ENCODE measurements at regions not wholly inside any gene's neighbourhood (a gene's known extent, or its start where the extent isn't known, plus 50 kb on each side); places are given as distances from the start of the nearest gene placed in this dataset.

DNA sequence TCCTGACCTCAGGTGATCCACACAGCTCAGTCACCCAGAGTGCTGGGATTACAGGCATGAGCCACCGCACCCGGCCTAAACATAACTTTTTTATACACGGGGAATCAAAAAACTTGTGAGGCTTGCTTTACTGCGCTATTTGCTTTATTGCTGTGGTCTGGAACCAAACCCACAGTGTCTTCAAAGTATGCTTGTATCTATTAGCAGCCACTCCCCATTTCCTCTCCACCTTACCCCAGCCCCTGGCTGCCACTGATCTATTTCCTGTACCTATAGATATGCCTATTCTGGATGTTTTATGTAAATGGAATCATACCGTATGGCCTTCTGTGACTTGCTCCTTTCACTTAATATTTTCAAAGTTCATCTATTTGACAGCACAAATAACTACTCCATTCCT, 233.4 kb downstream of the BMP4 start:
- no peak overlapping the region for H2AFZ ChIP-seq
- no peak for ATAC-seq

More for the DNA sequence above, 233.4 kb downstream of the BMP4 start:
- no peaks in the 10 kb centered on the region for H3K4me1 Mint-ChIP-seq
- no peak for DNase-seq (ENCODE audit: low spot score)
- peaks cover 8% of the 10 kb centered on the region; the same call in 1 of the 3 replicates for H3K36me3 Mint-ChIP-seq (ENCODE audit: low read depth)
- Histone ChIP-seq H3K9me2 (ENCODE audit: insufficient read depth) (peaks cover 22% of the 10 kb centered on the region; the same call in 1 of the 2 replicates), H3F3A (replicated peaks; ENCODE audit: low read depth) (no peaks in the 10 kb centered on the region), H3K27ac (ENCODE audit: low read depth) (no peak overlapping the region), H3K79me2 (replicated peaks; ENCODE audit: insufficient read depth) (no peaks in the 10 kb centered on the region), H3K36me3 (ENCODE audit: insufficient read depth) (peaks cover 3% of the 10 kb centered on the region; the same call in 1 of the 2 replicates), H3K27me3 (ENCODE audit: insufficient read depth) (no peaks in the 10 kb centered on the region), H4K20me1 (replicated peaks; ENCODE audit: insufficient read depth) (no peaks in the 10 kb centered on the region), H3K4me1 (ENCODE audit: insufficient read depth) (no peaks in the 10 kb centered on the region), H3K4me3 (no peak overlapping the region), H3K4me2 (no peak overlapping the region)
- no peaks in the 10 kb centered on the region for H3K27me3 Mint-ChIP-seq (ENCODE audit: insufficient read depth, low read depth, poor library complexity)
- no peak overlapping the region for H3K27ac Mint-ChIP-seq
- no peak for TF ChIP-seq ZNF331 (CRISPR knock-in tag; IDR thresholded peaks at IDR 0.05; ENCODE audit: low read depth)
- TF ChIP-seq, protein P1, sequence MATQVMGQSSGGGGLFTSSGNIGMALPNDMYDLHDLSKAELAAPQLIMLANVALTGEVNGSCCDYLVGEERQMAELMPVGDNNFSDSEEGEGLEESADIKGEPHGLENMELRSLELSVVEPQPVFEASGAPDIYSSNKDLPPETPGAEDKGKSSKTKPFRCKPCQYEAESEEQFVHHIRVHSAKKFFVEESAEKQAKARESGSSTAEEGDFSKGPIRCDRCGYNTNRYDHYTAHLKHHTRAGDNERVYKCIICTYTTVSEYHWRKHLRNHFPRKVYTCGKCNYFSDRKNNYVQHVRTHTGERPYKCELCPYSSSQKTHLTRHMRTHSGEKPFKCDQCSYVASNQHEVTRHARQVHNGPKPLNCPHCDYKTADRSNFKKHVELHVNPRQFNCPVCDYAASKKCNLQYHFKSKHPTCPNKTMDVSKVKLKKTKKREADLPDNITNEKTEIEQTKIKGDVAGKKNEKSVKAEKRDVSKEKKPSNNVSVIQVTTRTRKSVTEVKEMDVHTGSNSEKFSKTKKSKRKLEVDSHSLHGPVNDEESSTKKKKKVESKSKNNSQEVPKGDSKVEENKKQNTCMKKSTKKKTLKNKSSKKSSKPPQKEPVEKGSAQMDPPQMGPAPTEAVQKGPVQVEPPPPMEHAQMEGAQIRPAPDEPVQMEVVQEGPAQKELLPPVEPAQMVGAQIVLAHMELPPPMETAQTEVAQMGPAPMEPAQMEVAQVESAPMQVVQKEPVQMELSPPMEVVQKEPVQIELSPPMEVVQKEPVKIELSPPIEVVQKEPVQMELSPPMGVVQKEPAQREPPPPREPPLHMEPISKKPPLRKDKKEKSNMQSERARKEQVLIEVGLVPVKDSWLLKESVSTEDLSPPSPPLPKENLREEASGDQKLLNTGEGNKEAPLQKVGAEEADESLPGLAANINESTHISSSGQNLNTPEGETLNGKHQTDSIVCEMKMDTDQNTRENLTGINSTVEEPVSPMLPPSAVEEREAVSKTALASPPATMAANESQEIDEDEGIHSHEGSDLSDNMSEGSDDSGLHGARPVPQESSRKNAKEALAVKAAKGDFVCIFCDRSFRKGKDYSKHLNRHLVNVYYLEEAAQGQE (IDR thresholded peaks at IDR 0.05; ENCODE audit: unreplicated experiment): no peak
- no peak for TF ChIP-seq NANOG (IDR thresholded peaks at IDR 0.05; ENCODE audit: borderline replicate concordance)
- no peak for TF ChIP-seq EZH2phosphoT487 (IDR thresholded peaks at IDR 0.05; ENCODE audit: unreplicated experiment)
- TF ChIP-seq, protein P2, sequence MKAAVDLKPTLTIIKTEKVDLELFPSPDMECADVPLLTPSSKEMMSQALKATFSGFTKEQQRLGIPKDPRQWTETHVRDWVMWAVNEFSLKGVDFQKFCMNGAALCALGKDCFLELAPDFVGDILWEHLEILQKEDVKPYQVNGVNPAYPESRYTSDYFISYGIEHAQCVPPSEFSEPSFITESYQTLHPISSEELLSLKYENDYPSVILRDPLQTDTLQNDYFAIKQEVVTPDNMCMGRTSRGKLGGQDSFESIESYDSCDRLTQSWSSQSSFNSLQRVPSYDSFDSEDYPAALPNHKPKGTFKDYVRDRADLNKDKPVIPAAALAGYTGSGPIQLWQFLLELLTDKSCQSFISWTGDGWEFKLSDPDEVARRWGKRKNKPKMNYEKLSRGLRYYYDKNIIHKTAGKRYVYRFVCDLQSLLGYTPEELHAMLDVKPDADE (IDR thresholded peaks at IDR 0.05): no peak
- no peak for TF ChIP-seq POLR2AphosphoS5 (IDR thresholded peaks at IDR 0.05; ENCODE audit: low read depth)
- no peak for TF ChIP-seq ZNF114 (CRISPR knock-in tag; IDR thresholded peaks at IDR 0.05)
- TF ChIP-seq, protein P3, sequence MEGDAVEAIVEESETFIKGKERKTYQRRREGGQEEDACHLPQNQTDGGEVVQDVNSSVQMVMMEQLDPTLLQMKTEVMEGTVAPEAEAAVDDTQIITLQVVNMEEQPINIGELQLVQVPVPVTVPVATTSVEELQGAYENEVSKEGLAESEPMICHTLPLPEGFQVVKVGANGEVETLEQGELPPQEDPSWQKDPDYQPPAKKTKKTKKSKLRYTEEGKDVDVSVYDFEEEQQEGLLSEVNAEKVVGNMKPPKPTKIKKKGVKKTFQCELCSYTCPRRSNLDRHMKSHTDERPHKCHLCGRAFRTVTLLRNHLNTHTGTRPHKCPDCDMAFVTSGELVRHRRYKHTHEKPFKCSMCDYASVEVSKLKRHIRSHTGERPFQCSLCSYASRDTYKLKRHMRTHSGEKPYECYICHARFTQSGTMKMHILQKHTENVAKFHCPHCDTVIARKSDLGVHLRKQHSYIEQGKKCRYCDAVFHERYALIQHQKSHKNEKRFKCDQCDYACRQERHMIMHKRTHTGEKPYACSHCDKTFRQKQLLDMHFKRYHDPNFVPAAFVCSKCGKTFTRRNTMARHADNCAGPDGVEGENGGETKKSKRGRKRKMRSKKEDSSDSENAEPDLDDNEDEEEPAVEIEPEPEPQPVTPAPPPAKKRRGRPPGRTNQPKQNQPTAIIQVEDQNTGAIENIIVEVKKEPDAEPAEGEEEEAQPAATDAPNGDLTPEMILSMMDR (conservative IDR thresholded peaks at IDR 0.05; ENCODE audit: low read depth in 2 of 2): no peak
- no peak for TF ChIP-seq EZH2 (IDR thresholded peaks at IDR 0.05; ENCODE audit: low read depth, unreplicated experiment)
- TF ChIP-seq CREB1 (CRISPR knock-in tag; IDR thresholded peaks at IDR 0.05; ENCODE audit: low read depth): no peak
- TF ChIP-seq, protein P4, sequence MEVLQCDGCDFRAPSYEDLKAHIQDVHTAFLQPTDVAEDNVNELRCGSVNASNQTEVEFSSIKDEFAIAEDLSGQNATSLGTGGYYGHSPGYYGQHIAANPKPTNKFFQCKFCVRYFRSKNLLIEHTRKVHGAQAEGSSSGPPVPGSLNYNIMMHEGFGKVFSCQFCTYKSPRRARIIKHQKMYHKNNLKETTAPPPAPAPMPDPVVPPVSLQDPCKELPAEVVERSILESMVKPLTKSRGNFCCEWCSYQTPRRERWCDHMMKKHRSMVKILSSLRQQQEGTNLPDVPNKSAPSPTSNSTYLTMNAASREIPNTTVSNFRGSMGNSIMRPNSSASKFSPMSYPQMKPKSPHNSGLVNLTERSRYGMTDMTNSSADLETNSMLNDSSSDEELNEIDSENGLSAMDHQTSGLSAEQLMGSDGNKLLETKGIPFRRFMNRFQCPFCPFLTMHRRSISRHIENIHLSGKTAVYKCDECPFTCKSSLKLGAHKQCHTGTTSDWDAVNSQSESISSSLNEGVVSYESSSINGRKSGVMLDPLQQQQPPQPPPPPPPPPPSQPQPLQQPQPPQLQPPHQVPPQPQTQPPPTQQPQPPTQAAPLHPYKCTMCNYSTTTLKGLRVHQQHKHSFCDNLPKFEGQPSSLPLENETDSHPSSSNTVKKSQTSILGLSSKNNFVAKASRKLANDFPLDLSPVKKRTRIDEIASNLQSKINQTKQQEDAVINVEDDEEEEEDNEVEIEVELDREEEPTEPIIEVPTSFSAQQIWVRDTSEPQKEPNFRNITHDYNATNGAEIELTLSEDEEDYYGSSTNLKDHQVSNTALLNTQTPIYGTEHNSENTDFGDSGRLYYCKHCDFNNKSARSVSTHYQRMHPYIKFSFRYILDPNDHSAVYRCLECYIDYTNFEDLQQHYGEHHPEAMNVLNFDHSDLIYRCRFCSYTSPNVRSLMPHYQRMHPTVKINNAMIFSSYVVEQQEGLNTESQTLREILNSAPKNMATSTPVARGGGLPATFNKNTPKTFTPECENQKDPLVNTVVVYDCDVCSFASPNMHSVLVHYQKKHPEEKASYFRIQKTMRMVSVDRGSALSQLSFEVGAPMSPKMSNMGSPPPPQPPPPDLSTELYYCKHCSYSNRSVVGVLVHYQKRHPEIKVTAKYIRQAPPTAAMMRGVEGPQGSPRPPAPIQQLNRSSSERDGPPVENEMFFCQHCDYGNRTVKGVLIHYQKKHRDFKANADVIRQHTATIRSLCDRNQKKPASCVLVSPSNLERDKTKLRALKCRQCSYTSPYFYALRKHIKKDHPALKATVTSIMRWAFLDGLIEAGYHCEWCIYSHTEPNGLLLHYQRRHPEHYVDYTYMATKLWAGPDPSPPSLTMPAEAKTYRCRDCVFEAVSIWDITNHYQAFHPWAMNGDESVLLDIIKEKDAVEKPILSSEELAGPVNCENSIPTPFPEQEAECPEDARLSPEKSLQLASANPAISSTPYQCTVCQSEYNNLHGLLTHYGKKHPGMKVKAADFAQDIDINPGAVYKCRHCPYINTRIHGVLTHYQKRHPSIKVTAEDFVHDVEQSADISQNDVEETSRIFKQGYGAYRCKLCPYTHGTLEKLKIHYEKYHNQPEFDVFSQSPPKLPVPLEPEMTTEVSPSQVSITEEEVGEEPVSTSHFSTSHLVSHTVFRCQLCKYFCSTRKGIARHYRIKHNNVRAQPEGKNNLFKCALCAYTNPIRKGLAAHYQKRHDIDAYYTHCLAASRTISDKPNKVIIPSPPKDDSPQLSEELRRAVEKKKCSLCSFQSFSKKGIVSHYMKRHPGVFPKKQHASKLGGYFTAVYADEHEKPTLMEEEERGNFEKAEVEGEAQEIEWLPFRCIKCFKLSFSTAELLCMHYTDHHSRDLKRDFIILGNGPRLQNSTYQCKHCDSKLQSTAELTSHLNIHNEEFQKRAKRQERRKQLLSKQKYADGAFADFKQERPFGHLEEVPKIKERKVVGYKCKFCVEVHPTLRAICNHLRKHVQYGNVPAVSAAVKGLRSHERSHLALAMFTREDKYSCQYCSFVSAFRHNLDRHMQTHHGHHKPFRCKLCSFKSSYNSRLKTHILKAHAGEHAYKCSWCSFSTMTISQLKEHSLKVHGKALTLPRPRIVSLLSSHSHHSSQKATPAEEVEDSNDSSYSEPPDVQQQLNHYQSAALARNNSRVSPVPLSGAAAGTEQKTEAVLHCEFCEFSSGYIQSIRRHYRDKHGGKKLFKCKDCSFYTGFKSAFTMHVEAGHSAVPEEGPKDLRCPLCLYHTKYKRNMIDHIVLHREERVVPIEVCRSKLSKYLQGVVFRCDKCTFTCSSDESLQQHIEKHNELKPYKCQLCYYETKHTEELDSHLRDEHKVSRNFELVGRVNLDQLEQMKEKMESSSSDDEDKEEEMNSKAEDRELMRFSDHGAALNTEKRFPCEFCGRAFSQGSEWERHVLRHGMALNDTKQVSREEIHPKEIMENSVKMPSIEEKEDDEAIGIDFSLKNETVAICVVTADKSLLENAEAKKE (CRISPR knock-in tag; IDR thresholded peaks at IDR 0.05): no peak
- TF ChIP-seq JUNB (IDR thresholded peaks at IDR 0.05; ENCODE audit: unreplicated experiment): no peak
- TF ChIP-seq STAT1 (IDR thresholded peaks at IDR 0.05; ENCODE audit: unreplicated experiment): no peak
- no peak overlapping the region for H3K4me3 Mint-ChIP-seq
- peaks cover 7% of the 10 kb centered on the region; the same call in 1 of the 3 replicates for H3K9me3 Mint-ChIP-seq

Data from GM23338 (cell line).